GM12878 (cell line): ENCODE measurements at regions not wholly inside any gene's neighbourhood (a gene's known extent, or its start where the extent isn't known, plus 50 kb on each side); places are given as distances from the start of the nearest gene placed in this dataset.

Source experiments
- ATAC-seq: fragments of 200-7000 bp; cut with Tn5 transposase; 3 replicates; pipeline ENCODE4 v1.9.1; 2020; ENCODE audit warnings: mild to moderate bottlenecking, moderate library complexity
- BruUV-seq: library from RNA; stranded (reverse); fragments of 400-500 nt; replicated peaks from 2 replicates; lab custom pipeline; 2021; lab: Mats Ljungman, UMichigan
- CTCF ChIA-PET: fragments of 300-600 bp; sonication (Branson Sonifier 250); formaldehyde crosslinking; extraction: SDS; loops from one replicate; lab custom pipeline; 2021; ENCODE audit warnings: inconsistent platforms; lab: Yijun Ruan, JAX
- POLR2A ChIA-PET: fragments of 350-600 bp; formaldehyde crosslinking; extraction: SDS; loops from one replicate; lab custom pipeline; 2021; ENCODE audit warnings: inconsistent platforms; lab: Charles Lee
- RAD21 ChIA-PET: fragments of 300-600 bp; sonication (Branson Sonifier 250); formaldehyde crosslinking; loops from one replicate; lab custom pipeline; 2023; ENCODE audit warnings: antibody characterized with exemption; ENCODE audit not compliant: unreplicated experiment; lab: Charles Lee
- SMC1A ChIA-PET: fragments of 300-600 bp; sonication (Branson Sonifier 250); formaldehyde crosslinking; loops from one replicate; lab custom pipeline; 2023; ENCODE audit not compliant: unreplicated experiment, uncharacterized antibody; lab: Charles Lee
- DNase-seq: peaks from one replicate; pipeline ENCODE4 v3.0.0-alpha.2; 2011; ENCODE audit warnings: low read depth, low spot score
- FAIRE-seq: peaks from 3 replicates; lab custom pipeline; 2011; peaks lifted over from hg19 to GRCh38; lab: Jason Lieb, UNC
- H2AFZ ChIP-seq: 2 replicates; pipeline ENCODE4 v1.6.0; 2011; ENCODE audit warnings: low read depth, low read length, control low read depth; ENCODE audit not compliant: control insufficient read depth
- H3K27ac ChIP-seq: 2 replicates; pipeline ENCODE4 v1.5.1; 2011; ENCODE audit warnings: control low read depth; ENCODE audit not compliant: control insufficient read depth, insufficient read depth
- H3K27me3 ChIP-seq, 2 experiments: replicated peaks in 1 of 2; 2 replicates each; pipeline versions ENCODE4 v1.6.0 to v1.6.1; 2011; ENCODE audit warnings: low read length in 1 of 2; ENCODE audit not compliant: control insufficient read depth in 2 of 2, insufficient read depth in 2 of 2
- H3K36me3 ChIP-seq, 2 experiments: 2 replicates each; pipeline ENCODE4 v1.5.1; 2011; ENCODE audit warnings: low read length in 1 of 2; ENCODE audit not compliant: control insufficient read depth in 2 of 2, insufficient read depth in 2 of 2
- H3K4me1 ChIP-seq: 2 replicates; pipeline ENCODE4 v1.6.1; 2011; ENCODE audit warnings: mild to moderate bottlenecking, low read length, moderate library complexity, mixed read lengths; ENCODE audit not compliant: control insufficient read depth, insufficient read depth
- H3K4me2 ChIP-seq: 2 replicates; pipeline ENCODE4 v1.6.0; 2011; ENCODE audit warnings: control low read depth; ENCODE audit not compliant: control insufficient read depth, insufficient read depth
- H3K4me3 ChIP-seq: fragments of 200-600 bp; sonication (generic); 2 replicates; pipeline ENCODE4 v1.5.1; 2016
- H3K79me2 ChIP-seq: 2 replicates; pipeline ENCODE4 v1.6.0; 2011; ENCODE audit warnings: low read length; ENCODE audit not compliant: control insufficient read depth, insufficient read depth
- H3K9ac ChIP-seq: 2 replicates; pipeline ENCODE4 v1.8.0; 2011; ENCODE audit warnings: low read length, control low read depth, mixed read lengths; ENCODE audit not compliant: control insufficient read depth, insufficient read depth
- H3K9me3 ChIP-seq: replicated peaks from 3 replicates; pipeline ENCODE4 v1.5.1; 2011; ENCODE audit warnings: mild to moderate bottlenecking, low read length; ENCODE audit not compliant: control insufficient read depth, insufficient read depth
- H4K20me1 ChIP-seq: 2 replicates; pipeline ENCODE4 v1.6.0; 2011; ENCODE audit not compliant: control insufficient read depth, insufficient read depth
- ASH2L ChIP-seq: fragments of 300-600, 200-600 bp; sonication (generic); IDR thresholded peaks from 2 replicates; pipeline ENCODE4 v1.6.1; 2017; ENCODE audit warnings: low read depth, mild to moderate bottlenecking, borderline replicate concordance
- BCLAF1 ChIP-seq: fragments of 450-650 bp; IDR thresholded peaks from 2 replicates; pipeline ENCODE4 v1.6.1; 2017; ENCODE audit warnings: antibody characterized with exemption, mild to moderate bottlenecking, moderate library complexity
- BMI1 ChIP-seq: fragments of 450-650 bp; IDR thresholded peaks from 2 replicates; pipeline ENCODE4 v1.6.1; 2016; ENCODE audit warnings: mild to moderate bottlenecking, moderate library complexity, borderline replicate concordance
- FOXK2 ChIP-seq: fragments of 450-650 bp; IDR thresholded peaks from 2 replicates; pipeline ENCODE4 v1.6.1; 2017; ENCODE audit warnings: mild to moderate bottlenecking, moderate library complexity
- JUNB ChIP-seq: IDR thresholded peaks from 2 replicates; pipeline ENCODE4 v1.6.1; 2016; ENCODE audit warnings: antibody characterized with exemption, mild to moderate bottlenecking
- MEF2B ChIP-seq: fragments of 450-650 bp; IDR thresholded peaks from 2 replicates; pipeline ENCODE4 v1.6.1; 2018; ENCODE audit warnings: mild to moderate bottlenecking, moderate library complexity; ENCODE audit not compliant: partially characterized antibody, poor library complexity, severe bottlenecking
- MXI1 ChIP-seq: fragments of 150-350 bp; IDR thresholded peaks from 2 replicates; pipeline ENCODE4 v1.6.1; 2011; ENCODE audit warnings: low read depth, mild to moderate bottlenecking, inconsistent platforms, low read length, improper control_type of control experiment
- NFXL1 ChIP-seq: fragments of 450-650 bp; IDR thresholded peaks from 2 replicates; pipeline ENCODE4 v1.6.1; 2017; ENCODE audit warnings: antibody characterized with exemption, mild to moderate bottlenecking, borderline replicate concordance
- NR2C2 ChIP-seq: IDR thresholded peaks from 2 replicates; pipeline ENCODE4 v1.6.1; 2011; ENCODE audit warnings: borderline replicate concordance, low read depth; ENCODE audit not compliant: control insufficient read depth, insufficient read length
- REST ChIP-seq: IDR thresholded peaks from 2 replicates; pipeline ENCODE4 v1.6.1; 2012; ENCODE audit warnings: mild to moderate bottlenecking, low read depth, low read length
- ZNF384 ChIP-seq: IDR thresholded peaks from 2 replicates; pipeline ENCODE4 v1.6.1; 2012; ENCODE audit warnings: low read depth, mild to moderate bottlenecking, low read length, improper control_type of control experiment, borderline replicate concordance
- WGBS: methylation state at CpG from one replicate; pipeline ENCODE4 v1.1.6; 2016; ENCODE audit warnings: low lambda C conversion rate; ENCODE audit not compliant: insufficient replicate concordance, insufficient coverage; ENCODE audit errors: missing lambda C conversion rate; 5-methylcytosine and 5-hydroxymethylcytosine counted together
- in situ Hi-C: fragments of 300-500 bp; cut with MboI; formaldehyde crosslinking; loops from 9 replicates; pipeline ENCODE4 v1.14.3; 2018; ENCODE audit warnings: mixed read lengths
- intact Hi-C: fragments of 100-400 bp; cut with micrococcal nuclease; formaldehyde crosslinking; loops from one replicate; pipeline ENCODE4 v1.14.2; 2022; ENCODE audit not compliant: unreplicated experiment
- TF ChIP-seq, protein P1 (sequence below): IDR thresholded peaks from 2 replicates; pipeline ENCODE4 v1.6.1; 2012; ENCODE audit warnings: low read depth, low read length, improper control_type of control experiment

GRCh38 chr13:107277911-107278310 is 710.0 kb upstream of the ARGLU1 start:
- POLR2A ChIA-PET = no interaction called here
- intact Hi-C loops (no loop called here), in situ Hi-C loops (no loop called here)
- no peaks in the 10 kb centered on the region for H3K79me2 ChIP-seq
- no peak for FAIRE-seq
- H3K9me3 ChIP-seq = no peaks in the 10 kb centered on the region
- no peaks in the 10 kb centered on the region for H3K27me3 ChIP-seq
- TF ChIP-seq MEF2B (no peak), JUNB (no peak), NFXL1 (no peak), FOXK2 (no peak), NR2C2 (no peak), BMI1 (no peak), REST (no peak), BCLAF1 (no peak), ZNF384 (no peak), MXI1 (no peak), ASH2L (no peak)
- TF ChIP-seq, protein P1, sequence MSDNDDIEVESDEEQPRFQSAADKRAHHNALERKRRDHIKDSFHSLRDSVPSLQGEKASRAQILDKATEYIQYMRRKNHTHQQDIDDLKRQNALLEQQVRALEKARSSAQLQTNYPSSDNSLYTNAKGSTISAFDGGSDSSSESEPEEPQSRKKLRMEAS = no peak
- no peaks in the 10 kb centered on the region for H3K36me3 ChIP-seq
- SMC1A ChIA-PET = no interaction called here
- H2AFZ ChIP-seq = no peak overlapping the region
- no peak for ATAC-seq
- RAD21 ChIA-PET = no interaction called here
- 13% methylated on average over 6 of the region's 6 CpGs for WGBS
- DNase-seq = no peak
- H3K4me3 ChIP-seq = no peak overlapping the region
- no peaks in the 10 kb centered on the region for H4K20me1 ChIP-seq
- no TSS peak for BruUV-seq
- no peaks in the 10 kb centered on the region for H3K4me1 ChIP-seq
- no peak overlapping the region for H3K4me2 ChIP-seq
- no peak overlapping the region for H3K9ac ChIP-seq
- H3K27ac ChIP-seq = no peak overlapping the region
- CTCF ChIA-PET = interaction anchor here (1.6 kb wide), 2 partner anchors 9 to 24 kb away, joined by 3 to 6 read pairs; no protein-coding TSS in a partner anchor
